Vagina (tissue), 2 donors: ENCODE measurements at regions not wholly inside any gene's neighbourhood (a gene's known extent, or its start where the extent isn't known, plus 50 kb on each side); places are given as distances from the start of the nearest gene placed in this dataset.

Experiments used
- POLR2AphosphoS5 ChIP-seq, 2 donors: sonication (generic); formaldehyde crosslinking; IDR thresholded peaks; one replicate each; pipeline ENCODE4 v1.9.0; 2017; ENCODE audit warnings: antibody characterized with exemption in 2 of 2, mild to moderate bottlenecking in 2 of 2, low read depth in 1 of 2; ENCODE audit not compliant: insufficient read depth in 1 of 2
- TF ChIP-seq, protein P1 (sequence below), 3 experiments: fragments of 450-650 bp in 2 of 3; fragments of 200-600 bp in 1 of 3; sonication (generic) in 1 of 3; IDR thresholded peaks; one replicate each; pipeline ENCODE4 v1.5.1; 2017 to 2019; ENCODE audit warnings: antibody characterized with exemption in 3 of 3, mild to moderate bottlenecking in 2 of 3, moderate library complexity in 2 of 3

DNA sequence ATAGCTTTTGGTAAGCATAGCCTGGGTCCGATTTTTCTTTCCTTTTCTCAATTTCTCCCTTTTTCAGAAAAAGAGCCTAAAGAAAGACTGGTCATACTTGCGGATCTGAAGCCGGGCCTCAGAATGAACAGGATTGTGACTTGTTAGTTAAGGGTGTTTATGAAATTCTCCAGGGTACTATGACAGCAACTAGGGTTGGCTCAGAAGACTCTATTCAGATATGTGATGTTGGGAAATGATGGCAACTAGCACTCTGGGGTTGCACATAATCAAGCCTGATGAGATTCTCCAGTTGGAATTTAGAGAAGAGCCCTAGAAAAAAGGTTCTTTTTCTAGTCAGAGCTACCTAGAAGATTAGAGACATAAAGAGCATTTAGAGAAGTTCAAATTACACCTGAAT is 352.4 kb upstream of the POM121L12 start:
- TF ChIP-seq, protein P1, sequence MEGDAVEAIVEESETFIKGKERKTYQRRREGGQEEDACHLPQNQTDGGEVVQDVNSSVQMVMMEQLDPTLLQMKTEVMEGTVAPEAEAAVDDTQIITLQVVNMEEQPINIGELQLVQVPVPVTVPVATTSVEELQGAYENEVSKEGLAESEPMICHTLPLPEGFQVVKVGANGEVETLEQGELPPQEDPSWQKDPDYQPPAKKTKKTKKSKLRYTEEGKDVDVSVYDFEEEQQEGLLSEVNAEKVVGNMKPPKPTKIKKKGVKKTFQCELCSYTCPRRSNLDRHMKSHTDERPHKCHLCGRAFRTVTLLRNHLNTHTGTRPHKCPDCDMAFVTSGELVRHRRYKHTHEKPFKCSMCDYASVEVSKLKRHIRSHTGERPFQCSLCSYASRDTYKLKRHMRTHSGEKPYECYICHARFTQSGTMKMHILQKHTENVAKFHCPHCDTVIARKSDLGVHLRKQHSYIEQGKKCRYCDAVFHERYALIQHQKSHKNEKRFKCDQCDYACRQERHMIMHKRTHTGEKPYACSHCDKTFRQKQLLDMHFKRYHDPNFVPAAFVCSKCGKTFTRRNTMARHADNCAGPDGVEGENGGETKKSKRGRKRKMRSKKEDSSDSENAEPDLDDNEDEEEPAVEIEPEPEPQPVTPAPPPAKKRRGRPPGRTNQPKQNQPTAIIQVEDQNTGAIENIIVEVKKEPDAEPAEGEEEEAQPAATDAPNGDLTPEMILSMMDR (IDR thresholded peaks at IDR 0.05): no peak
- TF ChIP-seq POLR2AphosphoS5 (IDR thresholded peaks at IDR 0.05; ENCODE audit: insufficient read depth in 1 of 2, low read depth in 1 of 2): no peak
